Right lobe of liver (tissue), 6 donors: ENCODE measurements at regions not wholly inside any gene's neighbourhood (a gene's known extent, or its start where the extent isn't known, plus 50 kb on each side); places are given as distances from the start of the nearest gene placed in this dataset.

Experiments
- ATAC-seq, 4 donors: fragments of 200-7000 bp; cut with Tn5 transposase; one replicate each; pipeline ENCODE4 v1.9.1; 2020; ENCODE audit warnings: mild to moderate bottlenecking in 4 of 4, moderate library complexity in 4 of 4
- DNase-seq, 3 donors: peaks; one replicate each; pipeline ENCODE4 v3.0.0-alpha.2; 2020
- H3K27ac ChIP-seq, 3 donors: fragments of 200-600 bp; one replicate each; pipeline ENCODE4 v1.8.0; 2022
- H3K27me3 ChIP-seq, 2 donors: fragments of 200-600 bp; one replicate each; pipeline ENCODE4 v1.8.0; 2022
- H3K36me3 ChIP-seq, 4 donors: fragments of 200-600 bp; sonication (generic) in 1 of 4; one replicate each; pipeline versions ENCODE4 v1.5.1 to v1.8.0; 2017 to 2022; ENCODE audit warnings: control low read depth in 1 of 4
- H3K4me1 ChIP-seq, 4 donors: fragments of 200-600 bp; sonication (generic) in 1 of 4; one replicate each; pipeline versions ENCODE4 v1.5.1 to v1.8.0; 2017 to 2022; ENCODE audit warnings: control low read depth in 1 of 4
- H3K4me3 ChIP-seq, 3 donors: fragments of 200-600 bp; one replicate each; pipeline ENCODE4 v1.8.0; 2022
- H3K9me3 ChIP-seq, 4 donors: fragments of 200-600 bp; sonication (generic) in 1 of 4; one replicate each; pipeline versions ENCODE4 v1.5.1 to v1.8.0; 2017 to 2022; ENCODE audit warnings: control low read depth in 1 of 4
- CTCF ChIP-seq, 4 donors: fragments of 200-600 bp in 3 of 4; fragments of 450-650 bp in 1 of 4; IDR thresholded peaks; one replicate each; pipeline versions ENCODE4 v1.5.1 to v1.8.0; 2016 to 2022; ENCODE audit warnings: antibody characterized with exemption in 4 of 4, mild to moderate bottlenecking in 2 of 4
- POLR2A ChIP-seq: fragments of 450-650 bp; IDR thresholded peaks from one replicate; pipeline ENCODE4 v1.6.1; 2017; ENCODE audit warnings: antibody characterized with exemption, mild to moderate bottlenecking
- WGBS: methylation state at CpG from one replicate; pipeline ENCODE4 v1.1.6; 2018; ENCODE audit warnings: low coverage, low lambda C conversion rate; ENCODE audit not compliant: insufficient coverage; ENCODE audit errors: missing lambda C conversion rate; 5-methylcytosine and 5-hydroxymethylcytosine counted together
- intact Hi-C, 2 donors: fragments of 100-400 bp; cut with DNase I; formaldehyde crosslinking; loops; one replicate each; pipeline versions ENCODE4 v1.11.2 to v1.14.1; 2022
- donor health status: DM: no; HTN: yes; CAD: no.
- donor health status: DM: no; HTN: no; CAD: no.
- donor health status: DM: no; HTN: no; CAD: no.
- donor health status: DM: no; HTN: yes; CAD: no.
- donor health status: DM: no; HTN: yes; CAD: no.

DNA sequence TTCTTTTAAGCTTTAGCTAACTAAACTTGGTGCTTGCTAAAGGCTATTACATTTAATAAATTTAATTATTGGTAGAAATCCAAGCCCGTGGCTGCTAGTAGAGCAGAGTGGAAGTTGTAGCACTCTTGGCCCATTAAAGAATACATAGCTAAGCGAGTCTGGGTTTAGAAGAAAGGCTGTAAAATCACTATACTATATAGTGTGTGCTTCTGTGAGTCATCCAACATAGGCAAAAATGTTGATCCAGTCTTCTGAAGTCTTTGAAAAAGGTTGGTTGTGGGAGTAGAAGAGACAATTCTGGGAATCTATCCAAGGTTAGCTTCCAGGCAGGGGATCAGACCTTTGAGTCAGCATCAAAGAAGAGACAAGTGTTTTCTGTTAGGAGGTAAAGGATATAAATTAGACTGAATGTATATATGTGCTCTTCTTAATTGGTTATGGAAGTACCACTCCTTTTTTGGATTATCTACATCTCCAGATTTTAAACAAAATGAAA, 664.2 kb downstream of the NXPH1 start:
- intact Hi-C loops = no loop called here
- DNase-seq = no peak
- 41% methylated on average over 2 of the region's 2 CpGs for WGBS

GRCh38 chr7:9100289-9100688, 666.9 kb downstream of the NXPH1 start:
- WGBS = 21% methylated on average over 2 of the region's 2 CpGs
- ATAC-seq (peak in 2 of 4 donors; percentile 26 to 44), DNase-seq (no peak)
- H3K36me3 ChIP-seq = no peaks in the 10 kb centered on the region
- H3K4me3 ChIP-seq = no peak overlapping the region
- TF ChIP-seq POLR2A = no peak
- TF ChIP-seq CTCF (IDR thresholded peaks at IDR 0.05) = no peak
- H3K4me1 ChIP-seq = no peaks in the 10 kb centered on the region
- intact Hi-C loops = no loop called here
- peaks cover 0 to 4% (median 0%) of the 10 kb centered on the region in 4 donors for H3K9me3 ChIP-seq
- H3K27ac ChIP-seq = no peak overlapping the region
- H3K27me3 ChIP-seq = no peaks in the 10 kb centered on the region

More for the DNA sequence above, 664.2 kb downstream of the NXPH1 start:
- no peak overlapping the region for H3K4me3 ChIP-seq
- no peaks in the 10 kb centered on the region for H3K27me3 ChIP-seq
- no peak overlapping the region for H3K27ac ChIP-seq
- H3K4me1 ChIP-seq = no peaks in the 10 kb centered on the region
- no peaks in the 10 kb centered on the region for H3K36me3 ChIP-seq
- H3K9me3 ChIP-seq = peaks cover 0 to 4% (median 0%) of the 10 kb centered on the region in 4 donors
- TF ChIP-seq POLR2A (no peak), CTCF (IDR thresholded peaks at IDR 0.05) (no peak)
- no peak for ATAC-seq

DNA sequence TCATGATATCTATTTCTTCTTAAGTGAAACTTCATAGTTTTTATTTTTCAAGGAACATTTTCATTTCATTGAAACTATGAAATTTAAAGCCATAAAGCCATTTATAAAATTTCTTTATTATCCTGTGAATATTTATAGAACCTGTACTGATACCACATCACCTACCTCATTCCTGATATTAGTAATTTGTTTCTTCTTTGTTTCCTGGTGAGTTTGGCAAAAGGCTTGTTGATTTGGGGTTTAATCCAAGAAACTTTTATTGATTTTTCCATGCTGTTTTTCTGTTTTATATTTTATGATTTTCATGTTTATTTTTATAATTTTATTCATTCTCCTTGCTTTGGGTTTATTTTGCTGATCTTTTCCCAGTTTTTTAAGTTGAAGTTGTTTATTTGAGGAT, 669.4 kb downstream of the NXPH1 start:
- TF ChIP-seq CTCF (IDR thresholded peaks at IDR 0.05) (no peak), POLR2A (no peak)
- intact Hi-C loops = no loop called here
- Histone ChIP-seq H3K36me3 (no peaks in the 10 kb centered on the region), H3K9me3 (peaks cover 0 to 4% (median 0%) of the 10 kb centered on the region in 4 donors), H3K4me3 (no peak overlapping the region), H3K4me1 (no peaks in the 10 kb centered on the region), H3K27ac (no peak overlapping the region), H3K27me3 (no peaks in the 10 kb centered on the region)
- peak in 3 of 4 donors; percentile 43 to 66 (median 58) for ATAC-seq
- DNase-seq = no peak

DNA sequence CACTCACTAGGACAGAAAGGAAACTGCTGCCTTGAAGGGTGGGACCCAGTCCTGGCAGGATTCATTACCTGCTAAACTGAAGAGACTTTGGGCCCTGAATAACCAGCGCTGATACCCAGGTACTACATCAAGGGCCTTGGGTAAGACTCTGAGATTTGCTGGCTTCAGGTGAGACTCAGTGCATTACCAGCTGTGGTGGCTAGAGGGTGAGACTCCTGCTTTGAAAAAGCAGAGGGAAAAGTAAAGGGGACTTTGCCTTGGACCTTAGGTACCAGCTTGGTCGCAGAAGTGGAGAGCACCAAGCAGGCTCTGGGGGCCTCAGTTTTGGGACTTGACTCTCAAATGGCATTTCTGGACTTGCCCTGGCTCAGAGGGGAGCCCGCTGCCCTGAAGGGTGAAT, 673.3 kb downstream of the NXPH1 start:
- no peak for ATAC-seq
- no peak for DNase-seq
- 60% methylated on average over 1 of the region's 3 CpGs for WGBS
- intact Hi-C loops = no loop called here
- Histone ChIP-seq H3K9me3 (no peaks in the 10 kb centered on the region), H3K27me3 (no peaks in the 10 kb centered on the region), H3K4me1 (no peaks in the 10 kb centered on the region), H3K27ac (no peak overlapping the region), H3K4me3 (no peak overlapping the region), H3K36me3 (no peaks in the 10 kb centered on the region)
- TF ChIP-seq POLR2A (no peak), CTCF (IDR thresholded peaks at IDR 0.05) (no peak)

DNA sequence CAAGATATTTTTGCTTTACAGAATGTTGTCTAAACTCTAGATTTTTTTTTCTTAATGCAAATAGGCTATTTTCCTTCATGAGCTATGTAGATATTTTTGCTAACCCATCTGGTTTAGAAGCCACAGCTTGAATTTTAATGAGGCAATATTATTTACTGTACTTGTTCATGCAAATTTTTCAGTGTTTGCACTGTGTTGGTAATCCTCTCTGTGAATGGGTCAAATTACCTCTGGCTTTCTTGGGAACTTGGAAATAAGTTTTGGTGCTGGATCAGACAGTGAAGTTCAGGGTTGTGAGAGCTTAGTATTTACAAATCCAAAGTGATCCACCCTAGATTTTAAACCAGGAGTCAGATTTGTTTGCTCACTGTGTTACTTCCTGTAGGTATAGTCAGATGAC, 686.9 kb downstream of the NXPH1 start:
- Histone ChIP-seq H3K4me1 (no peaks in the 10 kb centered on the region), H3K4me3 (no peak overlapping the region), H3K9me3 (no peaks in the 10 kb centered on the region), H3K27me3 (no peaks in the 10 kb centered on the region), H3K27ac (no peak overlapping the region), H3K36me3 (no peaks in the 10 kb centered on the region)
- no peak for DNase-seq
- no peak for ATAC-seq
- TF ChIP-seq CTCF (IDR thresholded peaks at IDR 0.05) = no peak
- intact Hi-C loops = no loop called here
